OCI-LY7 (cell line): ENCODE measurements at regions not wholly inside any gene's neighbourhood (a gene's known extent, or its start where the extent isn't known, plus 50 kb on each side); places are given as distances from the start of the nearest gene placed in this dataset.

Experiments
- CTCF ChIP-seq: fragments of 200-600 bp; sonication (generic); conservative IDR thresholded peaks from 2 replicates; pipeline ENCODE4 v1.5.1; 2014; ENCODE audit warnings: mild to moderate bottlenecking, antibody characterized with exemption, low read length, moderate library complexity, mixed read lengths
- EZH2phosphoT487 ChIP-seq: fragments of 200-600 bp; sonication (generic); IDR thresholded peaks from 2 replicates; pipeline ENCODE4 v1.6.1; 2018; ENCODE audit warnings: low read depth, borderline replicate concordance, mild to moderate bottlenecking, mixed run types, antibody characterized with exemption, low read length, moderate library complexity, mixed read lengths

DNA sequence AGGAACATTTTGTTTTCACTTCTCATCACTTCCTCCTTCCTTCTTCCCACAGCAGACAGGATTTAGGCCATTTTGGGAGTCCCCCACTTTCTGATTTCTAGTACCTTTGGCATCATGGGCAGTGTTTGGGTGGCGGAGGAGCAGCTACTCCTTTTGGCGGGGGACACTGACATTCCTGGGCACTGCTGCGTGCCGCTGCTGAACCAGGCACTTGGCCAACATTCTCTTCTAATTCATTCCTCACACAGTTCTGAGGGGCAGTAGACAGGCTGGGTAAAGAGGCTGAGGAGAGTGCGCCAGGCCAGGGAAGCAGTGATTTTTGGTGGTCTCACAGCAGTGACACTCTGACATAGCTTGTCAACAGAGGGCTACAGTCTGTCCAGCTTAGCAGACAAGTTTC lies 270.2 kb downstream of the LOXHD1 start:
- TF ChIP-seq CTCF (no peak), EZH2phosphoT487 (no peak)
